Amygdala (tissue), 56 donors: ENCODE measurements at regions not wholly inside any gene's neighbourhood (a gene's known extent, or its start where the extent isn't known, plus 50 kb on each side); places are given as distances from the start of the nearest gene placed in this dataset.
"Not testable (repeated sequence)": the region's sequence is repeated elsewhere in the genome, so short reads cannot be mapped to it uniquely, and the experiment has no call there.

Source experiments
- DNase-seq, 56 donors: peaks; one replicate each; lab custom pipeline; 2025; lab: John Stamatoyannopoulos, UW

GRCh38 chr4:95779447-95779846 lies 60.4 kb upstream of the PDHA2 start:
- no peak for DNase-seq

GRCh38 chr4:95778666-95779065 lies 61.2 kb upstream of the PDHA2 start:
- DNase-seq, result no peak

GRCh38 chr4:95770605-95771004 lies 69.3 kb upstream of the PDHA2 start:
- not testable (repeated sequence) for DNase-seq

GRCh38 chr4:95764961-95765360 lies 74.9 kb upstream of the PDHA2 start:
- no peak for DNase-seq

- no peak for DNase-seq
Observed at GRCh38 chr4:95761871-95762270, 78.0 kb upstream of the PDHA2 start.

- DNase-seq, result no peak
Observed at GRCh38 chr4:95761426-95761825, 78.5 kb upstream of the PDHA2 start.

GRCh38 chr4:95760646-95761045 lies 79.2 kb upstream of the PDHA2 start:
- not testable (repeated sequence) for DNase-seq

- DNase-seq, result no peak
Observed at GRCh38 chr4:95758001-95758400, 81.9 kb upstream of the PDHA2 start.

GRCh38 chr4:95754667-95755066 lies 85.2 kb upstream of the PDHA2 start:
- no peak for DNase-seq

GRCh38 chr4:95749204-95749603 lies 90.7 kb upstream of the PDHA2 start:
- DNase-seq, result no peak

- DNase-seq, result no peak
Observed at GRCh38 chr4:95742872-95743271, 97.0 kb upstream of the PDHA2 start.

- peak in 1 of 56 donors; percentile 32 for DNase-seq
Observed at GRCh38 chr4:95742179-95742578, 97.7 kb upstream of the PDHA2 start.

GRCh38 chr4:95732061-95732460 lies 107.8 kb upstream of the PDHA2 start:
- DNase-seq, result no peak

GRCh38 chr4:95729596-95729995 lies 110.3 kb upstream of the PDHA2 start:
- no peak for DNase-seq

- DNase-seq, result no peak
Observed at GRCh38 chr4:95728145-95728544, 111.7 kb upstream of the PDHA2 start.

- DNase-seq, result no peak
Observed at GRCh38 chr4:95715830-95716229, 124.1 kb upstream of the PDHA2 start.

GRCh38 chr4:95714571-95714970 lies 125.3 kb upstream of the PDHA2 start:
- no peak for DNase-seq

GRCh38 chr4:95705323-95705722 lies 134.6 kb upstream of the PDHA2 start:
- no peak for DNase-seq

GRCh38 chr4:95701500-95702170 lies 138.3 kb upstream of the PDHA2 start:
- no peak for DNase-seq

GRCh38 chr4:95694411-95694810 lies 145.5 kb upstream of the PDHA2 start:
- DNase-seq, result no peak

GRCh38 chr4:95693594-95693993 lies 144.8 kb upstream of the UNC5C start:
- DNase-seq, result no peak

- DNase-seq, result no peak
Observed at GRCh38 chr4:95676190-95676589, 127.4 kb upstream of the UNC5C start.

GRCh38 chr4:95675623-95676022 lies 126.8 kb upstream of the UNC5C start:
- no peak for DNase-seq
